Limb (tissue), 2 donors: ENCODE measurements at regions not wholly inside any gene's neighbourhood (a gene's known extent, or its start where the extent isn't known, plus 50 kb on each side); places are given as distances from the start of the nearest gene placed in this dataset.

ENCODE experiments used
- DNase-seq, 2 donors: peaks; one replicate each; pipeline ENCODE4 v3.0.0-alpha.2; 2016; ENCODE audit errors: extremely low spot score in 2 of 2

- DNase-seq: no peak
Observed at GRCh38 chr6:40195428-40196134, 261.3 kb upstream of the MOCS1 start.

GRCh38 chr6:40194447-40195170 lies 260.3 kb upstream of the MOCS1 start:
- no peak for DNase-seq

DNA sequence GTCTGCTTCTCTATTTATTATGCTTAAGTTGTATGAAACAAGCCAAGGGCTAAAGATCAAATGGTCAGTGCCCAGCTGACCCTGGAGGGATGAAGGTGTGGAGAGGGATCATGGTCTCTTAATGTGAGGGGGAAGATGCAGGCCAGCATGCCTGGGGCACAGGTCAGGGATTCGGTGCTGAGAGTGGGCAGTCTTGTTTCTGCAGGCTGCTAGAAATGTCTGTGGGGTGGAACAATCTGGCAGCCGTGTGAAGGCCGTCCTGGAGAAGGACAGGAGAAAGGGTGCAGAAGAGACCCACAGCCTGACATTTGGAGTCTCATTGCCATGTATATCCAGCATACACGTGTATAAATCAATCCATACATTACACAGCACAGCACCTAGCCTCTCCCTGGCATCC lies 258.3 kb upstream of the MOCS1 start:
- DNase-seq: no peak

GRCh38 chr6:40188931-40189330 lies 254.7 kb upstream of the MOCS1 start:
- DNase-seq: no peak

DNA sequence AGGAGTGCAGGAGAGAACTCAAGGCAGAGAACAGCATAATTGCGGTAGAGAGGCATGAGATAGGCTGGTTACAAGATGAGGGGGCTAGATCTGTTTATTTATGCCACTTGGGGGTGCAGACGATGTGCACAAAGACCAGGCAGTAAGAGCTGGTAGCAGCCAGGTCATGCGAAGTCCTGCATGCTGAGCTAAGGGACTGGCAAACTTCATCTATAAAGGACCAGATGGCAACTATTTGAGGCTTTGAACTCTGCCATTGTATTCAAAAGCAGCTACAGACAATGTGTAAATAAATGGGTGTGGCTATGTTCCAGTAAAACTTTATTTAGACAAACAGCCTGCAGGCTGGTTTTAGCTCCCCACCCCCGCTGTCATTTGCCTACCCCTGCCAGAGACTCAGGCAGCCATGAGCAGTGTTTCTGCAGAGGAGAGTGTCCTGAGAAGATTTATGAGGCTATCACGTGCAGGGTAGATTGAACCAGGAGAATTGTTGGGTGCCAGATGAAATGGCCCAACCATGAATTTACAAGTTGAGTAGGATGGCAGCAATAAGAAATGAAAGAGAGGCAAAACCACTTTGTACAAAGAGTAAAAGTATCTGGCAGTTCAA lies 253.4 kb upstream of the MOCS1 start:
- no peak for DNase-seq

DNA sequence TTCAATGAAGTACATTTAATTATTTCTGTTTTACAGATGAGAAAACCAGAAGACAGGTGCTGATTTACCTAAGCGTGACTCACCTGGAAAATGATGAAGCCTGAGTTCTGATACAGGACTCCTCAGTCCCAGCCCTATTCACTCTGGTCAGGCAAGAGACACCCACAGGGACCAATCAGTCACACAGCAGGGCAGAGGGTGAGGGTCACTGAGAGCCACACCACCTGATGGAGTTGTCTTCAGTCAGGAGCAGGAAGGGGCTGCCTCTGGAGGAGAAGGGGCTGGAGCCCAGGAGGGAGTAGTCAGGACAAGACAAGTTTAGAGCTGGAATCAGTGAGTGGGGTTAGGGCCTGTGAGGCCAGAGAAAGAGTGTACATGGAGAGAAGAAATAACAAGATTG lies 251.2 kb upstream of the MOCS1 start:
- DNase-seq: no peak

DNA sequence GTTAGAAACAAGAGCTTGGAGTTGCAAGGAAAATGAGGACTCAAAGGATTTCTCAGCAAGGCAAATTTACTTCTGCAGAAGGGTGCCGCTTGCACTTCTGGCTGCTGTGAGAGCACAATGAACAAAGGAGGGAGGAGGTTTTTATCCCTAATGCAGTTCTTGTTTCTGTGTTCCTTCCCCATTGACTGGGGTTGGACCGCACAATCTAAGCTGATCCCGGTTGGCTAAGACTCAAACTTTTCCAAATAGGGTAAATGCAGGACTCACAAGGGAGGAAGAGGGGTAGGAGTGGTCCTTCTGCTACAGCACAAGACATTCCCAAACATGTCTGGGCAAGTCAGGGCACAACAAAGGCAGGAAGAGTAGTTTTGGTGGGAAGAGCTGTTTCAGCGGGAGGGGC lies 249.6 kb upstream of the MOCS1 start:
- DNase-seq: no peak

DNA sequence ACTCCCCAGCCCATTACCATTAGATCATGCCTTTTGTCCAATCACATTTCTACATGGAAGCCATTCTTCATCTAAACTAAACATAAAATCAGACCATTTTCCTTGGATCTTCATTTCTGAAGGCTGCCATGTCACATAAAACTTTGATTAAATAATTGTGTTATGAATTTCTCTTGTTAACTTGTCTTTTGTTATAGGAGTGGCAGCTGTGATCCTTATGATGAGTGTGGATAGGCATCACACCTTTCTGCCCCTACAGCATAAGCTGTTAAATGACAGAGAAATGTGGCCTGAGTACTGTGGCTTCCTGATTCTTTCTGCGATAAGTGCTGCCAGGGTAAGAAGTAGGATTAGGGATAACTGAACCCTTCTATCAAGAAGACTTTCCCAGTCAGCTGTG lies 247.1 kb upstream of the MOCS1 start:
- no peak for DNase-seq

- no peak for DNase-seq
Observed at GRCh38 chr6:40180271-40180670, 246.0 kb upstream of the MOCS1 start.

- DNase-seq: no peak
Observed at GRCh38 chr6:40179496-40179895, 245.2 kb upstream of the MOCS1 start.

DNA sequence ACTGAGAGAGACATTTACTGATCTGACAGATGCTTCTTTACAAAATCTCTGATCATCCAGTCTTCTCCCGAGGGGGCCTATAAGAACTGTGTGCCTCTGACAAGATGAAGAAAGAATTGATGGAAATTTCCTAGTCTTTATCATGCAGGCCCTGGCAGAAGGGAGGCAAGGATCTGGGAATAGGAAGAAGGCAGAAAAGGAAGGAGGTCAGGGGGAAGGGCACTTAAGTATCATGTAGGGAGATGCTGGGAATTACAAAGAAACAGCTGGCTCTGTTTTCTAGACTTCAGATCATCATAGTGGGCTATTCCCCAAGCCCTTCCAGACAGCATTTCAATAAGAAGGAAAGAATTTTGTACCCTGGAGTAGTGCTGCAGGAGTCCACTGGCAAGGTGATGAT lies 243.3 kb upstream of the MOCS1 start:
- DNase-seq: no peak

GRCh38 chr6:40176152-40176551 lies 241.9 kb upstream of the MOCS1 start:
- DNase-seq: no peak

GRCh38 chr6:40172272-40172671 lies 238.0 kb upstream of the MOCS1 start:
- no peak for DNase-seq

GRCh38 chr6:40171343-40171742 lies 237.1 kb upstream of the MOCS1 start:
- DNase-seq: no peak

GRCh38 chr6:40170856-40171255 lies 236.6 kb upstream of the MOCS1 start:
- no peak for DNase-seq

GRCh38 chr6:40169878-40170277 lies 235.6 kb upstream of the MOCS1 start:
- no peak for DNase-seq

DNA sequence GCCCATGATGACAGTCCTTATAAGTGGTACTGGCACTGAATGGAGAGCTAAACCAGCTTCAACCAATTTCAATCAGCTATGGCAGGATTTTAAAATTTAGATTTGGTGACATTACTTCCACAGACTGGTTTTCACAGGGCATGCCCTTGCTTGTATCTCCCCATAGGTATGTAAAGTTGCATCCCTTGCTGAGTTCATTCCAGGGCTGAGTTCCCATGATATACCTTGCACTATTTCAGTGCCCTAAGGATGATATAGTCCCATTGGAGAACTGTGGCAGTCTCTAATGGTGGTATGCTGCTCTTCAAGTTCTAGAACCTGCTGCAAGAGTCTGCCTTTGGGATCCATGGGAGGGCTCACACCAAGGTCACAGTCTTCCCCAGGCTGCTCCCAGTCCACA lies 232.7 kb upstream of the MOCS1 start:
- DNase-seq: no peak

DNA sequence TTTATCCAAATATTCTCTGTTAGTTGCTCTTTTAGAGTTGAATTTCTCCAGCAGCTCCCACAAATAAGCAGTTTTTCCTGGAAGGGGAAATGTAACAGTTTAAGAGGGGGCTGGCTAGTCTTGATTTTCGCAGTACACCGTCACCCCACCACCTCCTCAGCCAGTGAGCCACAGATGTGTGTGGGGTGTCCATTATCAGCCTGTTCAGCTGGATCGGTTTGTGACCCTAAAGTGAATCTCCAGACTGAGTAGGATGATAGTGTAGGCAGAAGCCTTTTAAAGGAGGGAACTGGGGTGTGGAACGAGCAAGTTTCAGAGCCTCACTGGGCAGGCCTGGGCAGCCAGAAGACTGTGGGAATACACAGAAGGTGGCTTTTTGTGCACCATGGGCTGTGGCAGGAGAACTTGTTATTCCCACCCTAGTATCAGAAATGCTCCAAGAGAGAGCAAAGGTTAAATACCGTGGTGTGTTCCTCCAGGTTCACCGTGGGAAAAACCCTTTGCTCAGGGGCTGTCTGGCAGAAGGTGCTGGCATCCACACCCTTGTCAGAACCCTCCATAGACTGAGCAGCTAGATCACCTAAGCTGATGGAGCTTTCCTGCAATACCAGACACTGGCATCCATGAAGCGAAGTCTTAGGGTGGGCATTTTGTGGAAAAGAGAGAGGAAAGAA lies 230.9 kb upstream of the MOCS1 start:
- DNase-seq: no peak

- peak; percentile 30 to 32 for DNase-seq
Observed at GRCh38 chr6:40164345-40164755, 230.1 kb upstream of the MOCS1 start.

DNA sequence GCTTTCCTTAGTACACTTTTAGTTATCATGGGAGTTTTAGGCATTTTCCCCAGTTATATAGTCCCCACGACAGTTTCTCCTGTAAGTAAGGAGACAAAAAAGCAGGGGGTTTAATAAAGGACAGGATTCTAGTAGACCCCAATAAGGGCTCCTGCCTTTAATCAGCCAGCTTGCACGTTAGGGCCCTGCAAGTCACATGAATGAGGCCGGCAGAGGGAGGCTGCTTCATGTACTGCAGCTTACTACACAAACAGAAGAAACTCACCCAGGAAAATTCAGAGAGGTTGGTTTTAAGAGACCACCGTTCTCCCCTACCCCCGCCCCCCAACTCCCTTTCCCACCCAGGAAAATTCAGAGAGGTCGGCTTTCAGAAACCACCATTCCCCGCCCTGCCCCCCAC lies 229.7 kb upstream of the MOCS1 start:
- DNase-seq: no peak

GRCh38 chr6:40162074-40162473 lies 227.8 kb upstream of the MOCS1 start:
- no peak for DNase-seq

- DNase-seq: no peak
Observed at GRCh38 chr6:40160826-40161225, 226.6 kb upstream of the MOCS1 start.
